ENCODE measurements at regions not wholly inside any gene's neighbourhood (a gene's known extent, or its start where the extent isn't known, plus 50 kb on each side); places are given as distances from the start of the nearest gene placed in this dataset.

- Histone ChIP-seq H3K27me3 (ENCODE audit: control insufficient read depth, insufficient read depth, low read length) (no peaks in the 10 kb centered on the region), H3K36me3 (ENCODE audit: control insufficient read depth, insufficient read depth, low read length) (no peaks in the 10 kb centered on the region), H3K9me3 (ENCODE audit: control insufficient read depth, insufficient read depth, low read length) (no peaks in the 10 kb centered on the region), H3K9ac (ENCODE audit: low read depth, low read length) (no peak overlapping the region), H3K27ac (ENCODE audit: low read depth, low read length) (no peak overlapping the region), H3K4me1 (ENCODE audit: control insufficient read depth, insufficient read depth, low read length) (no peaks in the 10 kb centered on the region), H3K4me3 (ENCODE audit: low read depth, low read length) (no peak overlapping the region)
These were observed 216.2 kb upstream of the TNP1 start for GRCh38 chr2:217076058-217076435.

GRCh38 chr2:217075268-217076057 is 215.6 kb upstream of the TNP1 start:
- Histone ChIP-seq H3K4me1 (ENCODE audit: control insufficient read depth, insufficient read depth, low read length) (no peaks in the 10 kb centered on the region), H3K36me3 (ENCODE audit: control insufficient read depth, insufficient read depth, low read length) (no peaks in the 10 kb centered on the region), H3K9me3 (ENCODE audit: control insufficient read depth, insufficient read depth, low read length) (no peaks in the 10 kb centered on the region), H3K27ac (ENCODE audit: low read depth, low read length) (no peak overlapping the region), H3K9ac (ENCODE audit: low read depth, low read length) (no peak overlapping the region), H3K27me3 (ENCODE audit: control insufficient read depth, insufficient read depth, low read length) (no peaks in the 10 kb centered on the region), H3K4me3 (ENCODE audit: low read depth, low read length) (no peak overlapping the region)

- Histone ChIP-seq H3K4me3 (ENCODE audit: low read depth, low read length) (no peak overlapping the region), H3K27ac (ENCODE audit: low read depth, low read length) (no peak overlapping the region), H3K9ac (ENCODE audit: low read depth, low read length) (no peak overlapping the region), H3K9me3 (ENCODE audit: control insufficient read depth, insufficient read depth, low read length) (no peaks in the 10 kb centered on the region), H3K36me3 (ENCODE audit: control insufficient read depth, insufficient read depth, low read length) (no peaks in the 10 kb centered on the region), H3K27me3 (ENCODE audit: control insufficient read depth, insufficient read depth, low read length) (no peaks in the 10 kb centered on the region), H3K4me1 (ENCODE audit: control insufficient read depth, insufficient read depth, low read length) (no peaks in the 10 kb centered on the region)
These were observed 214.9 kb upstream of the TNP1 start for GRCh38 chr2:217074576-217075255.

- Histone ChIP-seq H3K9me3 (ENCODE audit: control insufficient read depth, insufficient read depth, low read length) (no peaks in the 10 kb centered on the region), H3K36me3 (ENCODE audit: control insufficient read depth, insufficient read depth, low read length) (no peaks in the 10 kb centered on the region), H3K4me1 (ENCODE audit: control insufficient read depth, insufficient read depth, low read length) (no peaks in the 10 kb centered on the region), H3K27ac (ENCODE audit: low read depth, low read length) (no peak overlapping the region), H3K4me3 (ENCODE audit: low read depth, low read length) (no peak overlapping the region), H3K27me3 (ENCODE audit: control insufficient read depth, insufficient read depth, low read length) (no peaks in the 10 kb centered on the region), H3K9ac (ENCODE audit: low read depth, low read length) (no peak overlapping the region)
These were observed 211.6 kb upstream of the TNP1 start for GRCh38 chr2:217071416-217071815.

- Histone ChIP-seq H3K4me3 (ENCODE audit: low read depth, low read length) (no peak overlapping the region), H3K9me3 (ENCODE audit: control insufficient read depth, insufficient read depth, low read length) (no peaks in the 10 kb centered on the region), H3K36me3 (ENCODE audit: control insufficient read depth, insufficient read depth, low read length) (no peaks in the 10 kb centered on the region), H3K27me3 (ENCODE audit: control insufficient read depth, insufficient read depth, low read length) (no peaks in the 10 kb centered on the region), H3K27ac (ENCODE audit: low read depth, low read length) (no peak overlapping the region), H3K9ac (ENCODE audit: low read depth, low read length) (no peak overlapping the region), H3K4me1 (ENCODE audit: control insufficient read depth, insufficient read depth, low read length) (no peaks in the 10 kb centered on the region)
These were observed 210.7 kb upstream of the TNP1 start for GRCh38 chr2:217070611-217071010.

GRCh38 chr2:217070043-217070430 is 210.2 kb upstream of the TNP1 start:
- H3K9ac ChIP-seq (ENCODE audit: low read depth, low read length), result no peak overlapping the region
- H3K9me3 ChIP-seq (ENCODE audit: control insufficient read depth, insufficient read depth, low read length), result no peaks in the 10 kb centered on the region
- no peaks in the 10 kb centered on the region for H3K4me1 ChIP-seq (ENCODE audit: control insufficient read depth, insufficient read depth, low read length)
- no peak overlapping the region for H3K4me3 ChIP-seq (ENCODE audit: low read depth, low read length)
- no peak overlapping the region for H3K27ac ChIP-seq (ENCODE audit: low read depth, low read length)
- no peaks in the 10 kb centered on the region for H3K36me3 ChIP-seq (ENCODE audit: control insufficient read depth, insufficient read depth, low read length)
- no peaks in the 10 kb centered on the region for H3K27me3 ChIP-seq (ENCODE audit: control insufficient read depth, insufficient read depth, low read length)

GRCh38 chr2:217069263-217070042 is 209.6 kb upstream of the TNP1 start:
- Histone ChIP-seq H3K27ac (ENCODE audit: low read depth, low read length) (no peak overlapping the region), H3K27me3 (ENCODE audit: control insufficient read depth, insufficient read depth, low read length) (no peaks in the 10 kb centered on the region), H3K36me3 (ENCODE audit: control insufficient read depth, insufficient read depth, low read length) (no peaks in the 10 kb centered on the region)

GRCh38 chr2:217068677-217069250 is 208.9 kb upstream of the TNP1 start:
- Histone ChIP-seq H3K9me3 (ENCODE audit: control insufficient read depth, insufficient read depth, low read length) (no peaks in the 10 kb centered on the region), H3K36me3 (ENCODE audit: control insufficient read depth, insufficient read depth, low read length) (no peaks in the 10 kb centered on the region), H3K27me3 (ENCODE audit: control insufficient read depth, insufficient read depth, low read length) (no peaks in the 10 kb centered on the region), H3K9ac (ENCODE audit: low read depth, low read length) (no peak overlapping the region), H3K27ac (ENCODE audit: low read depth, low read length) (no peak overlapping the region), H3K4me1 (ENCODE audit: control insufficient read depth, insufficient read depth, low read length) (peaks cover 4% of the 10 kb centered on the region; the same call in 1 of the 2 replicates), H3K4me3 (ENCODE audit: low read depth, low read length) (no peak overlapping the region)

More at GRCh38 chr2:217069263-217070042, 209.6 kb upstream of the TNP1 start:
- Histone ChIP-seq H3K4me1 (ENCODE audit: control insufficient read depth, insufficient read depth, low read length) (no peaks in the 10 kb centered on the region), H3K9me3 (ENCODE audit: control insufficient read depth, insufficient read depth, low read length) (no peaks in the 10 kb centered on the region), H3K4me3 (ENCODE audit: low read depth, low read length) (no peak overlapping the region), H3K9ac (ENCODE audit: low read depth, low read length) (no peak overlapping the region)

GRCh38 chr2:217067787-217068186 is 207.9 kb upstream of the TNP1 start:
- no peaks in the 10 kb centered on the region for H3K27me3 ChIP-seq (ENCODE audit: control insufficient read depth, insufficient read depth, low read length)
- H3K4me1 ChIP-seq (ENCODE audit: control insufficient read depth, insufficient read depth, low read length), result peaks cover 11% of the 10 kb centered on the region
- no peaks in the 10 kb centered on the region for H3K9me3 ChIP-seq (ENCODE audit: control insufficient read depth, insufficient read depth, low read length)
- H3K27ac ChIP-seq (ENCODE audit: low read depth, low read length), result no peak overlapping the region
- H3K9ac ChIP-seq (ENCODE audit: low read depth, low read length), result no peak overlapping the region
- H3K4me3 ChIP-seq (ENCODE audit: low read depth, low read length), result no peak overlapping the region
- no peaks in the 10 kb centered on the region for H3K36me3 ChIP-seq (ENCODE audit: control insufficient read depth, insufficient read depth, low read length)

- no peaks in the 10 kb centered on the region for H3K36me3 ChIP-seq (ENCODE audit: control insufficient read depth, insufficient read depth, low read length)
- no peak overlapping the region for H3K9ac ChIP-seq (ENCODE audit: low read depth, low read length)
- H3K4me1 ChIP-seq (ENCODE audit: control insufficient read depth, insufficient read depth, low read length), result peaks cover 14% of the 10 kb centered on the region
- no peak overlapping the region for H3K27ac ChIP-seq (ENCODE audit: low read depth, low read length)
- H3K4me3 ChIP-seq (ENCODE audit: low read depth, low read length), result no peak overlapping the region
- H3K27me3 ChIP-seq (ENCODE audit: control insufficient read depth, insufficient read depth, low read length), result no peaks in the 10 kb centered on the region
- no peaks in the 10 kb centered on the region for H3K9me3 ChIP-seq (ENCODE audit: control insufficient read depth, insufficient read depth, low read length)
These were observed 206.8 kb upstream of the TNP1 start for GRCh38 chr2:217066510-217067270.
